Naive B cell (primary cell): ENCODE measurements at regions not wholly inside any gene's neighbourhood (a gene's known extent, or its start where the extent isn't known, plus 50 kb on each side); places are given as distances from the start of the nearest gene placed in this dataset.
A peak's percentile ranks its signal among the peaks of the same experiment; 100 is the strongest.
"Not testable (repeated sequence)": the region's sequence is repeated elsewhere in the genome, so short reads cannot be mapped to it uniquely, and the experiment has no call there.

ENCODE experiments used
- ATAC-seq, 2 donors: fragments of 150-1000 bp; cut with Tn5 transposase; 2 replicates each; pipeline ENCODE4 v1.10.0; 2021; ENCODE audit warnings: low read depth in 2 of 2, mild to moderate bottlenecking in 2 of 2, moderate library complexity in 2 of 2
- DNase-seq: peaks from one replicate; pipeline ENCODE4 v3.0.0; 2022
- H3K27ac Mint-ChIP-seq, 6 donors: one replicate each; pipeline ENCODE4 v1.8.0; 2020 to 2022; ENCODE audit warnings: mild to moderate bottlenecking in 6 of 6, mixed read lengths in 6 of 6, moderate library complexity in 5 of 6, inconsistent platforms in 2 of 6
- H3K27me3 Mint-ChIP-seq, 3 donors: one replicate each; pipeline ENCODE4 v1.8.0; 2021 to 2022; ENCODE audit warnings: mixed read lengths in 3 of 3, mild to moderate bottlenecking in 1 of 3
- H3K36me3 Mint-ChIP-seq, 2 donors: one replicate each; pipeline ENCODE4 v1.8.0; 2020 to 2022; ENCODE audit warnings: mixed read lengths in 2 of 2, inconsistent platforms in 1 of 2, mild to moderate bottlenecking in 1 of 2
- H3K4me1 Mint-ChIP-seq, 3 donors: one replicate each; pipeline ENCODE4 v1.8.0; 2020 to 2022; ENCODE audit warnings: mixed read lengths in 3 of 3, inconsistent platforms in 1 of 3, mild to moderate bottlenecking in 1 of 3, moderate library complexity in 1 of 3
- H3K4me3 Mint-ChIP-seq, 8 donors: one replicate each; pipeline ENCODE4 v1.8.0; 2020 to 2022; ENCODE audit warnings: mild to moderate bottlenecking in 8 of 8, mixed read lengths in 8 of 8, moderate library complexity in 8 of 8, inconsistent platforms in 2 of 8
- H3K9me3 Mint-ChIP-seq, 7 donors: one replicate each; pipeline ENCODE4 v1.8.0; 2020 to 2022; ENCODE audit warnings: mixed read lengths in 7 of 7, mild to moderate bottlenecking in 5 of 7, inconsistent platforms in 2 of 7, moderate library complexity in 1 of 7

- no peak for ATAC-seq
- Mint-ChIP-seq H3K27me3 (no peaks in the 10 kb centered on the region), H3K4me1 (no peaks in the 10 kb centered on the region), H3K9me3 (peaks cover 0 to 14% (median 5%) of the 10 kb centered on the region in 7 donors), H3K4me3 (no peak overlapping the region), H3K36me3 (no peaks in the 10 kb centered on the region), H3K27ac (peak overlapping the region in 1 of 6 donors; percentile 82)
- DNase-seq, result no peak
Observed at GRCh38 chr7:68783684-68784083, 814.6 kb upstream of the AUTS2 start.

GRCh38 chr7:68785036-68785435, 813.2 kb upstream of the AUTS2 start:
- H3K4me3 Mint-ChIP-seq, result no peak overlapping the region
- no peak for ATAC-seq
- H3K27me3 Mint-ChIP-seq, result no peaks in the 10 kb centered on the region
- peaks cover 0 to 11% (median 2%) of the 10 kb centered on the region in 7 donors for H3K9me3 Mint-ChIP-seq
- no peak overlapping the region for H3K27ac Mint-ChIP-seq
- DNase-seq, result no peak
- H3K4me1 Mint-ChIP-seq, result no peaks in the 10 kb centered on the region
- H3K36me3 Mint-ChIP-seq, result no peaks in the 10 kb centered on the region

- no peaks in the 10 kb centered on the region for H3K27me3 Mint-ChIP-seq
- no peak for ATAC-seq
- H3K4me3 Mint-ChIP-seq, result no peak overlapping the region
- peaks cover 0 to 11% (median 2%) of the 10 kb centered on the region in 7 donors for H3K9me3 Mint-ChIP-seq
- H3K27ac Mint-ChIP-seq, result no peak overlapping the region
- H3K36me3 Mint-ChIP-seq, result no peaks in the 10 kb centered on the region
- no peaks in the 10 kb centered on the region for H3K4me1 Mint-ChIP-seq
- no peak for DNase-seq
Observed at GRCh38 chr7:68787566-68787965, 810.7 kb upstream of the AUTS2 start.

GRCh38 chr7:68788529-68788928, 809.7 kb upstream of the AUTS2 start:
- Mint-ChIP-seq H3K27ac (peak overlapping the region in 1 of 6 donors; percentile 52), H3K9me3 (peaks cover 0 to 10% (median 3%) of the 10 kb centered on the region in 7 donors)
- not testable (repeated sequence) for DNase-seq, ATAC-seq, H3K27me3 Mint-ChIP-seq, H3K4me3 Mint-ChIP-seq, H3K4me1 Mint-ChIP-seq, H3K36me3 Mint-ChIP-seq

GRCh38 chr7:68789597-68789996, 808.7 kb upstream of the AUTS2 start:
- H3K27me3 Mint-ChIP-seq, result no peaks in the 10 kb centered on the region
- H3K27ac Mint-ChIP-seq, result no peak overlapping the region
- ATAC-seq, result no peak
- H3K36me3 Mint-ChIP-seq, result no peaks in the 10 kb centered on the region
- H3K4me3 Mint-ChIP-seq, result no peak overlapping the region
- DNase-seq, result no peak
- peaks cover 0 to 15% (median 10%) of the 10 kb centered on the region in 7 donors for H3K9me3 Mint-ChIP-seq
- no peaks in the 10 kb centered on the region for H3K4me1 Mint-ChIP-seq

- no peak for ATAC-seq
Observed at GRCh38 chr7:68792351-68792750, 805.9 kb upstream of the AUTS2 start.

GRCh38 chr7:68793513-68793912, 804.8 kb upstream of the AUTS2 start:
- Mint-ChIP-seq H3K9me3 (peaks cover 0 to 17% (median 9%) of the 10 kb centered on the region in 7 donors), H3K27me3 (no peaks in the 10 kb centered on the region)

More at GRCh38 chr7:68792351-68792750, 805.9 kb upstream of the AUTS2 start:
- DNase-seq, result no peak
- Mint-ChIP-seq H3K36me3 (no peaks in the 10 kb centered on the region), H3K9me3 (peaks cover 0 to 17% (median 13%) of the 10 kb centered on the region in 7 donors), H3K27me3 (no peaks in the 10 kb centered on the region), H3K4me3 (no peak overlapping the region), H3K27ac (no peak overlapping the region), H3K4me1 (no peaks in the 10 kb centered on the region)

GRCh38 chr7:68800316-68800715, 798.0 kb upstream of the AUTS2 start:
- no peaks in the 10 kb centered on the region for H3K4me1 Mint-ChIP-seq
- no peak overlapping the region for H3K27ac Mint-ChIP-seq
- no peaks in the 10 kb centered on the region for H3K27me3 Mint-ChIP-seq
- DNase-seq, result no peak
- ATAC-seq, result no peak
- H3K9me3 Mint-ChIP-seq, result peaks cover 0 to 12% (median 4%) of the 10 kb centered on the region in 7 donors
- H3K36me3 Mint-ChIP-seq, result no peaks in the 10 kb centered on the region
- H3K4me3 Mint-ChIP-seq, result no peak overlapping the region

More at GRCh38 chr7:68793513-68793912, 804.8 kb upstream of the AUTS2 start:
- no peaks in the 10 kb centered on the region for H3K4me1 Mint-ChIP-seq
- no peaks in the 10 kb centered on the region for H3K36me3 Mint-ChIP-seq
- DNase-seq (no peak), ATAC-seq (no peak)
- no peak overlapping the region for H3K27ac Mint-ChIP-seq
- H3K4me3 Mint-ChIP-seq, result no peak overlapping the region

- H3K27ac Mint-ChIP-seq, result no peak overlapping the region
- H3K36me3 Mint-ChIP-seq, result peaks cover 0 to 8% of the 10 kb centered on the region in 2 donors
- DNase-seq, result no peak
- H3K4me3 Mint-ChIP-seq, result no peak overlapping the region
- ATAC-seq, result no peak
- H3K4me1 Mint-ChIP-seq, result no peaks in the 10 kb centered on the region
- H3K9me3 Mint-ChIP-seq, result peaks cover 6 to 18% (median 12%) of the 10 kb centered on the region in 7 donors
- H3K27me3 Mint-ChIP-seq, result peaks cover 0 to 4% (median 0%) of the 10 kb centered on the region in 3 donors
Observed at GRCh38 chr7:68805159-68805558, 793.1 kb upstream of the AUTS2 start.

- Mint-ChIP-seq H3K4me3 (no peak overlapping the region), H3K9me3 (peaks cover 3 to 21% (median 9%) of the 10 kb centered on the region in 7 donors), H3K27me3 (peaks cover 0 to 4% (median 0%) of the 10 kb centered on the region in 3 donors), H3K27ac (no peak overlapping the region), H3K4me1 (no peaks in the 10 kb centered on the region), H3K36me3 (peaks cover 0 to 8% of the 10 kb centered on the region in 2 donors)
- no peak for DNase-seq
- no peak for ATAC-seq
Observed at GRCh38 chr7:68807666-68808065, 790.6 kb upstream of the AUTS2 start.

GRCh38 chr7:68813551-68814080, 784.7 kb upstream of the AUTS2 start:
- no peaks in the 10 kb centered on the region for H3K27me3 Mint-ChIP-seq
- H3K27ac Mint-ChIP-seq, result no peak overlapping the region
- DNase-seq (no peak), ATAC-seq (no peak)
- peaks cover 2 to 17% (median 10%) of the 10 kb centered on the region in 7 donors for H3K9me3 Mint-ChIP-seq
- H3K36me3 Mint-ChIP-seq, result no peaks in the 10 kb centered on the region
- H3K4me1 Mint-ChIP-seq, result no peaks in the 10 kb centered on the region
- H3K4me3 Mint-ChIP-seq, result no peak overlapping the region

- Mint-ChIP-seq H3K27ac (no peak overlapping the region), H3K27me3 (no peaks in the 10 kb centered on the region), H3K36me3 (no peaks in the 10 kb centered on the region), H3K4me1 (no peaks in the 10 kb centered on the region), H3K4me3 (no peak overlapping the region), H3K9me3 (peaks cover 7 to 18% (median 12%) of the 10 kb centered on the region in 7 donors)
- DNase-seq, result no peak
- no peak for ATAC-seq
Observed at GRCh38 chr7:68816491-68816890, 781.8 kb upstream of the AUTS2 start.

GRCh38 chr7:68820321-68820720, 778.0 kb upstream of the AUTS2 start:
- Mint-ChIP-seq H3K27ac (no peak overlapping the region), H3K36me3 (no peaks in the 10 kb centered on the region), H3K4me1 (no peaks in the 10 kb centered on the region), H3K4me3 (no peak overlapping the region), H3K9me3 (peaks cover 6 to 25% (median 16%) of the 10 kb centered on the region in 7 donors), H3K27me3 (no peaks in the 10 kb centered on the region)
- DNase-seq (no peak), ATAC-seq (no peak)

GRCh38 chr7:68821846-68822245, 776.4 kb upstream of the AUTS2 start:
- Mint-ChIP-seq H3K4me3 (no peak overlapping the region), H3K27me3 (peaks cover 0 to 5% (median 0%) of the 10 kb centered on the region in 3 donors), H3K9me3 (peaks cover 3 to 30% (median 19%) of the 10 kb centered on the region in 7 donors), H3K27ac (no peak overlapping the region), H3K36me3 (no peaks in the 10 kb centered on the region), H3K4me1 (no peaks in the 10 kb centered on the region)
- ATAC-seq (no peak), DNase-seq (no peak)
